ENCODE measurements at regions not wholly inside any gene's neighbourhood (a gene's known extent, or its start where the extent isn't known, plus 50 kb on each side); places are given as distances from the start of the nearest gene placed in this dataset.
"Not testable (repeated sequence)": the region's sequence is repeated elsewhere in the genome, so short reads cannot be mapped to it uniquely, and the experiment has no call there.

GRCh38 chr5:56382896-56383295, 149.8 kb upstream of the ANKRD55 start:
- DNase-seq (ENCODE audit: low read depth in 2 of 2) = no peak

- no peak for DNase-seq (ENCODE audit: low read depth in 2 of 2)
Measured at GRCh38 chr5:56377573-56377972, 144.4 kb upstream of the ANKRD55 start.

- DNase-seq (ENCODE audit: low read depth in 2 of 2) = no peak
Measured at GRCh38 chr5:56376128-56376527, 143.0 kb upstream of the ANKRD55 start.

- no peak for DNase-seq (ENCODE audit: low read depth in 2 of 2)
Measured at GRCh38 chr5:56375011-56375410, 141.9 kb upstream of the ANKRD55 start.

GRCh38 chr5:56372491-56372890, 139.4 kb upstream of the ANKRD55 start:
- DNase-seq (ENCODE audit: low read depth in 2 of 2) = not testable (repeated sequence)

GRCh38 chr5:56369361-56369811, 136.3 kb upstream of the ANKRD55 start:
- DNase-seq (ENCODE audit: low read depth in 2 of 2) = no peak

- DNase-seq (ENCODE audit: low read depth in 2 of 2) = no peak
Measured at GRCh38 chr5:56367748-56368147, 134.6 kb upstream of the ANKRD55 start.

- DNase-seq (ENCODE audit: low read depth in 2 of 2) = no peak
Measured at GRCh38 chr5:56366986-56367385, 133.9 kb upstream of the ANKRD55 start.

GRCh38 chr5:56361398-56361797, 128.3 kb upstream of the ANKRD55 start:
- DNase-seq (ENCODE audit: low read depth in 2 of 2) = no peak

- no peak for DNase-seq (ENCODE audit: low read depth in 2 of 2)
Measured at GRCh38 chr5:56360816-56361215, 127.7 kb upstream of the ANKRD55 start.

GRCh38 chr5:56359809-56360685, 126.9 kb upstream of the ANKRD55 start:
- no peak for DNase-seq (ENCODE audit: low read depth in 2 of 2)

GRCh38 chr5:56358703-56359681, 125.9 kb upstream of the ANKRD55 start:
- DNase-seq (ENCODE audit: low read depth in 2 of 2) = no peak

- no peak for DNase-seq (ENCODE audit: low read depth in 2 of 2)
Measured at GRCh38 chr5:56358046-56358445, 124.9 kb upstream of the ANKRD55 start.

- no peak for DNase-seq (ENCODE audit: low read depth in 2 of 2)
Measured at GRCh38 chr5:56357426-56357825, 124.3 kb upstream of the ANKRD55 start.

GRCh38 chr5:56356836-56357160, 123.7 kb upstream of the ANKRD55 start:
- no peak for DNase-seq (ENCODE audit: low read depth in 2 of 2)

- DNase-seq (ENCODE audit: low read depth in 2 of 2) = no peak
Measured at GRCh38 chr5:56356121-56356835, 123.1 kb upstream of the ANKRD55 start.

GRCh38 chr5:56354836-56355235, 121.7 kb upstream of the ANKRD55 start:
- DNase-seq (ENCODE audit: low read depth in 2 of 2) = no peak

- no peak for DNase-seq (ENCODE audit: low read depth in 2 of 2)
Measured at GRCh38 chr5:56352808-56353590, 119.9 kb upstream of the ANKRD55 start.

- no peak for DNase-seq (ENCODE audit: low read depth in 2 of 2)
Measured at GRCh38 chr5:56350597-56351170, 117.6 kb upstream of the ANKRD55 start.

- DNase-seq (ENCODE audit: low read depth in 2 of 2) = no peak
Measured at GRCh38 chr5:56350011-56350596, 117.0 kb upstream of the ANKRD55 start.

Measured in stimulated activated CD4-positive, alpha-beta T cell treated with anti-CD3 and anti-CD28 coated beads, Interleukin-15, amount 100 ng/mL, for 48 hours (primary cell).